AG09309 (cell line): ENCODE measurements at regions not wholly inside any gene's neighbourhood (a gene's known extent, or its start where the extent isn't known, plus 50 kb on each side); places are given as distances from the start of the nearest gene placed in this dataset.

Experiments
- DNase-seq: peaks from one replicate; pipeline ENCODE4 v3.0.0-alpha.2; 2010; ENCODE audit warnings: low read depth
- H3K4me3 ChIP-seq: 2 replicates; pipeline ENCODE4 v1.5.1; 2011; ENCODE audit warnings: mild to moderate bottlenecking, low read depth, low read length, moderate library complexity; ENCODE audit not compliant: control insufficient read depth
- CTCF ChIP-seq: IDR thresholded peaks from 2 replicates; pipeline ENCODE4 v1.5.1; 2011; ENCODE audit warnings: mild to moderate bottlenecking, low read depth, low read length, inconsistent platforms; ENCODE audit not compliant: insufficient read depth, control insufficient read depth; ENCODE audit errors: missing control alignments

GRCh38 chr2:144241801-144242200 is 278.1 kb downstream of the ZEB2 start:
- no peak for TF ChIP-seq CTCF
- DNase-seq, result no peak
- no peak overlapping the region for H3K4me3 ChIP-seq

- no peak overlapping the region for H3K4me3 ChIP-seq
- no peak for TF ChIP-seq CTCF
- no peak for DNase-seq
These were observed 279.1 kb downstream of the ZEB2 start for GRCh38 chr2:144240656-144241339.

- TF ChIP-seq CTCF, result no peak
- no peak for DNase-seq
- H3K4me3 ChIP-seq, result no peak overlapping the region
These were observed 280.2 kb downstream of the ZEB2 start for GRCh38 chr2:144239726-144240125.

- no peak for DNase-seq
- TF ChIP-seq CTCF, result no peak
- H3K4me3 ChIP-seq, result no peak overlapping the region
These were observed 280.6 kb downstream of the ZEB2 start for GRCh38 chr2:144239306-144239705.

GRCh38 chr2:144237830-144238627 is 281.9 kb downstream of the ZEB2 start:
- H3K4me3 ChIP-seq, result no peak overlapping the region
- no peak for DNase-seq
- TF ChIP-seq CTCF, result no peak

- no peak for DNase-seq
- no peak overlapping the region for H3K4me3 ChIP-seq
- no peak for TF ChIP-seq CTCF
These were observed 282.8 kb downstream of the ZEB2 start for GRCh38 chr2:144237108-144237507.

GRCh38 chr2:144235050-144235449 is 284.9 kb downstream of the ZEB2 start:
- TF ChIP-seq CTCF, result no peak
- no peak overlapping the region for H3K4me3 ChIP-seq
- DNase-seq, result no peak
